HG03175 (cell line): ENCODE measurements at regions not wholly inside any gene's neighbourhood (a gene's known extent, or its start where the extent isn't known, plus 50 kb on each side); places are given as distances from the start of the nearest gene placed in this dataset.

Experiments
- ATAC-seq: cut with Tn5 transposase; IDR thresholded peaks from one replicate; pipeline ENCODE4 v1.9.1; 2021; ENCODE audit warnings: mild to moderate bottlenecking, moderate library complexity; ENCODE audit not compliant: unreplicated experiment

DNA sequence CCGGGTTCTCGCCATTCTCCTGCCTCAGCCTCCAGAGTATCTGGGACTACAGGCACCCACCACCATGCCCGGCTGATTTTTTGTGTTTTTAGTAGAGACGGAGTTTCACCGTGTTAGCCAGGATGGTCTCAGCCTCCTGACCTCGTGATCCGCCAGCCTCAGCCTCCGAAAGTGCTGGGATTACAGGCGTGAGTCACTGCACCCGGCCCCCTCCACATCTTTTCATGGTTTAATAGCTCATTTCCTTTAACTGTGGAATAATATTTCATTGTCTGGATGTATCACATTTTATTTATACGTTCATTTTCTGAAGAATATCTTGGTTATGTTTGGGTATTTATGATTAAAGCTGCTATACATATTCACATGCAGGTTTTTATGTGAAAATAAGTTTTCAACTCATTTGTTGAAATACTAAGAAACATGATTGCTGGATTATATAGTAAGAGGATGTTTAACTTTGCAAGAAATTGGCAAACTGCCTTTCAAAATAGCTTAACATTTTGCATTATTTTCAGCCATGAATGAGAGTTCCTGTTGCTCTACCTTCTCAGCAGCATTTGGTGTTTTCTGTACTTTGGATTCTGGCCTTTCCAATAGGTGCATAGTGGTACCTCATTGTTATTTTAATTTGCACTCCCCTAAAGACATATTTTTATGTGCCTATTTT, 591.9 kb downstream of the TECRL start:
- ATAC-seq = no peak

DNA sequence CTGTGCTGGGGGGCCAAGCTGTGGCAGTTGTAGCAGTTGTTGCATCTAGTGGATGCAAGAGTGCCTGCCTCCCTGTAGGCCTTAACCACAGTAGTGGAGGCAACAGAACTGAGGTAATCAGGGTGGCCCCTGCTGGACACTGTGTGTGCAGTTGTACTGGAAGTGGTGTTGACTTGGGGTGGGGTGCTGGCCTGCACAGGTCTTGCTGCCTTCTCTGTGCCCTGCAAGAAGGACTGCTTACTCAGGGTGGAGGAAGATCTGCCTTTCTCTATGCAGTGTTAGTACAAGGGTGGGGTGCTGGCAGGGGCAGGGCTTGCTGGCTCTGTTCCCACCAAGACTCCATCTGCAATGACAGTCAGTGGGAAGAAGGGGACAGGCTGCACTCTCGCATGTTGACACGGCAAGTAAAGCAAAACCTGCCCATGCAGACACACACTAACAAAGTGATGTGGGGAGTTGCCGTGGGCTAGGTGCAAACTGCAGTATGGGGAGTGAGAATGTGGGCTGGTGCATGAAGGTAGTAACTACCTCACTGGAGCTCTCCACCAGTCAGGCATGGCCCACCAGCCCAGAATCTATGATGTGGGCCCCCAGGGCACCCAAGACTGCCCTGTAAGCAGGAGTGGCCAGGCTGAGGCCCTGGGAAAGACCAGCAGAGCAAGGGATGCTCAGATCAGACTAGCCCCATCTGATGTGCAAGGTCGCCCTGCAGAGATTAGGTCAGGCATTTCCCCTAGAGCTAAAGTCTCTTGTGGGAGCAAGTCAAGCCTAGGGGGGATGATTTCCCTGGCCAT, 594.9 kb downstream of the TECRL start:
- ATAC-seq = no peak

DNA sequence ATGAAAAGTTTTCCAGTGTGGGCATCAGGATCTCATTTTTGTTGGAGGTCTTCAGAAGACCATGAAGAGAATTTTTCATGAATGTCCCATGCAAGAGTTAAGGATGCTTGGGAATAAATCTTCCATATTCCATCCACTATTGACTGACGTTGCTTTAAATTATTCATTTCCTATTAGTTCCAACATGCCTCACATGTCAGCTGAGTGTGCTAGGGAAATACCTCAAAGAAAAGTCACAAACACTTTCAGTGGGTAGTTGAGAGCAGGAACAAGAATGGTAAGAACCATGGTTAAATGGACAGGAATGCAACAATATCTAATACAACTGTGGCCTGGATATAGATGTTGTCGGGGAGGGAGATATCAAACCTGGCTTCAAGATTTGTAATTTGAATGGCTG, 610.1 kb downstream of the TECRL start:
- no peak for ATAC-seq

DNA sequence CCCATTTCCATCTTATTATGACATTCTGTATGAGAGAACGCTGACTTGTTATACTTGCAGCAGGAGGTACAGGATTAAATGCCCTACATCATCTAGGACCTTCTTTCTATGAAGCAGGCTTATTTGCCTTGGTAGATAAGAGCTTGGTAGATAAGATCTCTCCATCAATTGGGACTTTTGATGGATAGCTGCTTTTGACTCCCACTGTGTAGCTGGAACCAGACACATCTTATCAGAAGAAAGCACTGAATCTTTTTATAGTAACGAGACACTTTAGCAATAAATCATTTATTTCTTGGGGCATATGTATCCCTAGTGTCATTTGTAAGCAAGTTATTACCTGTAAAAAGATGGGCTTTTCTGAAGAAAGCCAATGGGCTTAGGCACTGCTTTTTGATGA, 613.9 kb downstream of the TECRL start:
- ATAC-seq = no peak

DNA sequence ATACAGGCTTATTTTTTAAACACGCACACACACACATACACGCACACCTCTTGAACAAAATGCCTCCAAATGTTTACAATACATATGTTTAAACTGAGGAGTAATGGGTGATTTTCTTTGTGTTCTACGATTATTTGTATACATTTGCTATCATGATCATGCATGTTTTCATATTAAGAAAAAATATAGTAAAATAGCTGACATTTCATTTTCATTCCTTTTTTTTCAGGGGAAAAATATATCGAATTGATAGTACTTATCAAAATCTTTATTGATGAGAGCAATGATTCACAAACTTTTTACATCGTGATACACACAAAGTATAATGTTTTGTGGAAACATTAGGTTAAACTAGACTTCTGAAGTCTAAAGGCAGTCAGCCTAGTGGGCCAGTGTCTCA, 618.9 kb downstream of the TECRL start:
- no peak for ATAC-seq

DNA sequence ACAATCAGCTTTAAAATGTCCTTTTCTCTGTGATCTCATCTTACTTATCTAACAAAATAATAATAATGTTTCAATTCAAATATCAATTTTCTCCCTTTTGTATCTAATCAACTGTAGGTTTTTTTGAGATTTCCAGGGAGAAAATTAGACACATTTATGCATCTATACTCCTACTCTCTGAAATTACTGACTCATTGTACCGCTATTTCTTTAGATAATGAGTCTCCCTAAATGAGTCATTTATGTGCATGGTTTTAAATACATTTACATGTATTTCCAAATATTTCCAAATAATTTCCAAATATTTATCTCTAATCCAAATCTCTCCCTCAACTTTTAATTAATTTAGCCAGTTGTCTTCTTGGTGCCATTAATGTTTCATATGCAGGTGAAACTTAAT, 621.0 kb downstream of the TECRL start:
- ATAC-seq = no peak

DNA sequence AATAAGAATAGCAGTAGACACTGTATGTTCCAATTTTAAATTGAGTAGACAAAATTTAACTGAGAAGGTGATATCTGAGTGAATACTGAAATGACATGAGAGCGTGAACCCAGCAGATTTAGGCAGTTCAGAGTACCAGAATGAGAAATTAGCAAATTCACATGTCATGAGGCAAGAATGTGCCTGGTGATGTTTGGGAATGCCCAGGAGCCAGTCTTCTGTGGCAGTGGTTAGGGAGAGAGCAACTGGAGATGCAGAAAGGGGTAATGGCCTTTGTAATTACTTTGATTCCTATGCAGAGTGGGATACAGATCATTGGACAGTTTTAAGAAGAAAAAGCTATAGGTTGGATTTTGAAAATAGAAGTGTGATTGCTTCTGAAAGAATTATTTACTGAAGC, 621.9 kb downstream of the TECRL start:
- no peak for ATAC-seq

DNA sequence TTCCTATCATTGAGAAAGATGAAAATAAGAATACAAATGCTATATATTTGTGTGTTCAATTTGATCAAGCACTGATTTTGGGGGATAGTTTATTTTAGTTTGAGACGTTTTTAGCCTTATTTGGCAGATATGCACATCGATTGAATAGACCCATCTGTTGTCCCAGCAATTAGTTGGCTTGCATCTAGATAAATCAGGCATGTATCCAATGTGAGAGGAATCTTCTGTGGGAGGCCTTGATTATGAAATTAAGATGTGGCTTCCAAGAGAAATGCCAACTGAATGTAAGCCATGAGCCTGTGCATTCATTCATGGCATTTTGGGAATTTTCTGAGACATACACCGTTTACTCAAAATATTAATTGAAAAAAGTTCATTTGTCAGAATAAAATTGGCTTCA, 623.1 kb downstream of the TECRL start:
- no peak for ATAC-seq

DNA sequence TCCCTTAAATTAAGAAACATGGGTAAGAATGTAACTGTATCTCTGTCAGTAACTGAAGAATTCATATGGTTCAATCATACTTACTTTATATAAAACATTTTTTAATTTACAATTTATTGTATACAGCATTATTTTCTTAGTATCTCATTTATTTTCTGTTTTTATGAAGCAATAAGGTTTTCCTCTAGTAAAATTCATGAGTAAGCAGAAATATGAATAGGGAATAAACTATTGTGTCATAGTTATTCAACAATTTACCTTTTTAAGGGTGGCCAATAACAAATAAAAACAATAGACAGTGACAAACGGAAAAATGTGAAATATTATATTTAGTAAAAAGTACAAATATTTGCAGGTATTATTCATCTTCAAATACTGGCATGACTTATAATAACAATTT, 624.4 kb downstream of the TECRL start:
- ATAC-seq = no peak

DNA sequence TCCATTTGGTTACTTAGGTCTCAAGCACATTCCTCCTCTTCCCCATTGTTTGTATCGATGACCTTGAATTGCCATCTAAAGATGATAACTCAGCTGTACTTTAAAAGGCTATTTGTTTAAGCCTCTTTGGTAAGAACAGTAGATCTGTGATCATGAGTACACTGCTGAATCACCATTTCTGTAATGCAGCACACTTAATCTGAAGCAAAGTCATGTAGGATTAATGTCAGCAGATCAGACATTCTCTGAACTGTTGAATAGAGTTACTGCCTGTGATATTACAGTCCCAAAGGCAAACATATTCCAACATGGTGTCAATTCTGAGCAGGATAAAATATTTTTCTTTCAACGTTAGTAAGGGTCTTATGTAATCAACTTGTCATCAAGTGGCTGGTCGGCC, 631.6 kb downstream of the TECRL start:
- ATAC-seq = no peak

DNA sequence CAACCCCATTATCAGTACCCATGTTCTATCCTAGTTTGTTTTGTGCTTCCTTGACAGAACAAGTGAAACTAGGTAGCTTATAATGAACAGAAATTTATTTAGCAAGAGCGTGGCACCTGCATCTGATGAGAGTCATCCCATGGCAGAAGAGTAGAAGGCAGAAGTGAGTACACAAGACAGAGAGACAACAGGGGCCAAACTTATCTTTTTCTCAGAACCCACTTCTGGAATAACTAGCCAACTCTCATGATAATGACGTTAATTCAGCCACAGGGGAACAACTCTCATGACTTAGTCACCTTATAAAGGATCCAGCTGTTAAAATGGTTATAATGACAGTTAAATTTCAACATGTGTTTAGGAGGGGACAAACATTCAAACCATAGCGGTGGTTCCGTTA, 644.9 kb downstream of the TECRL start:
- ATAC-seq = no peak

DNA sequence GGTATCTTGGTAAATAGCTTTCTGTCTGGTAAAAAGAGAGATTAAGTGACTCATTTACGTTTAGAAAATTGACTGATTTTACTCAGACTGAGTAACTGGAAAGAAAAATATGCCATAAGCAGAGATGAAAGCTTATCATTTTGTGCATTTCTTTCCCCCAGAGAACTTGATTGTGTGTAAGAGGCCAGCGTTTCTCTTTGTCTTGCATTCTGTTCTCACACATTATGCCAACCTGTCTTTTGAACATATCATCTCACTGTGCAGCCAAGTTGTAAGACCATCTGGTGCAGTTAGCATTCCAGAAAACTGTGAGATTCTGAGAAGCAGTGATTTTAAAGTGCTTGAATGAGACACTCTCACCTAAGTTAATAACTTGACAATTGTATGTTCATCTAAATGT, 651.3 kb downstream of the TECRL start:
- no peak for ATAC-seq

DNA sequence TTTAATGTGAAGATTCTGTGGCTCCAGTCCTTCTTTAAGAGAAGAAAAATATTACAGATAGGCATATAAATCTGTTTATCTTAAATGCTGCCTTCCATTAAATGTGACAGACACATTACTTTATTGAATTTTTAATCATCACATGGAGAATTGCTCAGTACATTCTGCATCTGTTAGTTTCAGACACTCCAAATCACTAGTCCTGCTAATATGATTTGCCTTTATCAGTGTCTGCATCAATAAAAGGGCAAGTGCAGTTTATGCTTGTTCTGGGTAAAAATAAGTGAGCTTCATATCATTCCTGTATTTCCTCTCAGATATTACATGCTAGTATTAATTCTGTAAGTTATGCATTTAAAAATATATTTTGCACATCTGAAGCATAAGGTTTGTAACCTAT, 666.4 kb downstream of the TECRL start:
- no peak for ATAC-seq

DNA sequence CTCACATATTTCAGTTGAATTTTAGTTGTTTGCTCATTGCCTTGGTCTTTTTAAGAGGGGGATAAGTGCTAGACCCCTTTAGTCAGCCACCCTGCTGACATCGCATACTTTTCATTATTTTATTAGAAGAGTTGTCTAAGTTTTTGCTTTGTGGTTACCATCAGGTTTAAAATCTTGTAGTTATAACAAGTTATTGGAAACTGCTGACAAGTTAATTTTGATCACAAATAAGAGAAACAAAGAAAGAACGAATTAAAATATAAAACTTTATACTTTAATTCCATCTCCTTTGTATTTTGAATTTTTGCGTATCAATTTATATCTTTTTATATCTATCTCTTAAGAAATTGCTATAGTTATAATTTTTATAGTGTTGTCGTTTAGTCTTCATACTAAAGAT, 679.7 kb downstream of the TECRL start:
- ATAC-seq = no peak

DNA sequence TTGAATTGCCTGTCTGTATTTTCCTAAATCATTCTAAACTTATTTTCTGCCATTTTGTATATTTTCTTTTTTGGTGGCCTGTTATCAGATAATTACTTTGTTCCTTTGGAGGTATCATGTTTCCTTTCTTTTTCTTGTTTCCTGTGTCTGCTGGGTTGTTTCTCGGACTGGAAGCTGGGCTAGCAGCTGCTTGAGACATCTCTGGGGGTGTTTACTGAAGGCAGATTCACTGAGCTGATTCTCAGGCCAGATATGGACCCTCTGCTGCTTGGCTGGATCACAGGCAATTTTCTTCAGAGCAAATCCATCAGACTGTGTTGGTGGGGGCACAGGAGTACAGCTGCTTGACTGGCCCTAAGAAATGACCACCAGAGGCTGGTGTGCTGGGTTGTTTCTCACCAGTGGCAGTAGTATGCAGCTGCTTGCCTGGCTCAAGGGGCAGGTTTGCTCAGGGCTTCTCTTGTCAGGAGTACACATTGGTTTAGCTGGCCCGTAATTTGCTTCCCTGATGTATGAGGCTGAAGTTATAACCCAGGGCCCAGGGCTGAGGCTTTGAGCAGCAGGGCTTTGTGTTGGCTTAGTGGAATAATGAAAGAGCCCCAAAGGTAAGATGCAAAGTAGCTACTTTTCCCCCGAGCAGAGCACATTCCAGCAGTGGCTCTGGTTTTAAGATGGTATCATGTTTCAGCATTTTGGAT, 680.6 kb downstream of the TECRL start:
- ATAC-seq = no peak

DNA sequence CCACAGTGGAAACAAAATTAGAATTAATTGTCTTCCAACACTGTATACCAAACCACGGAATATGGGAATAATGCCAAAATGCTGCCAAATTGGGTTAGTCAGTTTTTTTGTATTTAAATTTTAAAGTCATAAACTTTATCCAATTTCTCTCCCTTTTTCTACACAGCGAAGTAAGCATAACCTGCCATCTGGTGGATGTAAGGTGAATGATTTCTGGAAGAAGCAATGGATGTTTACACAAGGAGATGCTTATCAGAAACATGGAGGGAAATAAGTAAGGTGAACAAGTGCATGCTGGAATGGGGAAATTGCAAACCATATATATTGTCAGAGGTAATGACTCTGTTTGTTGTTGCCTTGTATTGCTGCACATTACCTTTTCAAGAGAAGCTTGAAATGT, 691.9 kb downstream of the TECRL start:
- ATAC-seq = no peak

DNA sequence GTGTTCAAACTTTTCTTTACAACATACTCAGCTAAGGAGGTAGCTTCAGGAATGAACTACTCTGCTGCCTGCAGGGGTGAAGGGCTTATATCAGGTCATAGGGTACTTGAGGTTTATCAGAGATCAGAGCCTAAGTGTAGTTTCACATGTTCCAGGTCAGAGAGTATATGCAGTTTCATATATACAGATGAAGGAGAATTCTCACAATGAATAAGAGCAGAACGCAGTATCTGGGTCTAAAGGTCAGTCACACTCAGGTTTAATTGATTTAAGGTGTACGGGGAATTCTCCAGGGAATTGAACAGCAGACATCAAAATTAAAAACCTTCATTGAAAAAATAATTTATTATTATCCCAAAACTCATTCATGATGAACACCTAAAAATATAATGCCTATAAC, 700.6 kb downstream of the TECRL start:
- ATAC-seq = no peak

DNA sequence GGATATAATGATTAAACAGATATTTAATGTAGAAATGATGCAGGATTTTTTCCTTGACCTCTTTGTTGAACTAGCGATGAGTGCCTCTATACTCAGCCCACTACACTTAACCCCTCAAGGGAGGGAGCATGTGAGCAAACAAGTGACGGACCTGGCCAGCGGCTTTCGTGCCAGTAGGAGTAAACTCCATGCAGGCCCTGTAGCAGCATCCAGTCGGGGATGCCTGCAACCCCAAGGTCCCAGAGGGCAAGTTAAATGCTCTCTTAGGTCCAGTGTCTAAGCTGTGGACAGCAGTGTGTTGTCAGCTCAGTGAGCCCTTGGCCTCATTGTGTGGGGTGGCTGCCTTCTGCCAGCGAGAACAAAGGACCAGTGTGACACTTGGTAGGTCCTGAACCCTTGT, 708.7 kb downstream of the TECRL start:
- no peak for ATAC-seq

DNA sequence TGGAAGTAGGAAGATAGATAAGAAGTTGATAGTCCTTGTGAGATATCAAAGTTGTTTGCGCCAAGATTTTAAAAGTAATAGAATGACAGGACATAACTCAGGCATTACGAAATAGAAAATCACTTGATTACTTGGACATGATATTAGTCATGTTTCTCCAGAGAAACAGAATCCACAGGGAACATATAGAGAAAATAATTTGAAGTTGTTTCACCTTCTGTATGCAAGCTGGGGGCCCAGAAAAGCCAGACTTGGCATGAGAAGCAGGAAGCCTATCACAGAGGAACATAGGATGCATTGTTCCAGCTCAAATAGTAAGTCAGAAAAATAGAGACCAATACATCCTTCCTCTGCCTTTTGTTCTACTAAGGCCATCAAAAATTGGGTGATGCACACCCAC, 715.9 kb downstream of the TECRL start:
- ATAC-seq = no peak

DNA sequence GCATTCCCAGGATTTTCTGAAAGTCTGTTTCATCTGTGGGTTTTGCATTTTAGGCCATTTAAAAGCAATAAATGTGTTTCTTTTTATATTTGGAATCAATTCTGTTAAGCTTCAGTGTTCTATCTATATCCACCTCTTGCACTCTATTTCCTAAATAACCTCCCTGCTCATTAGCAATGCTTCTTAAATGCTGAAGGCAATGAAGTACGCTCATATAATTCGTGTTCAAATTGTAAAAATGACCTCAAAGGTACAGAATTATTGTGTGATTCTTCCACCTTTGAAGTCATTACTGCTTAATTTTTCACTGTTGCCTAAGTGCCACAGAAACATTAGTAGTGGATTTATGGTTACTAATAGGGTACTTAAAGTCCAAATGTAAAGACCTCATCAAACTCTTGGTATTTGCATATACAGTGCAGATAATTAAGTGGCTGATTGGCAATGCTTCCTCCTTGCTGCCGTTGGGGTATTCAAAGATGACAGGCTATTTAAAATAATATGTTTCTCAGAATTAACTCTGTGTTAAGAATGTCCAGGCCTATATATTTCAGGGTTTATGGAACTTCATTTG, 730.8 kb downstream of the TECRL start:
- ATAC-seq = no peak

DNA sequence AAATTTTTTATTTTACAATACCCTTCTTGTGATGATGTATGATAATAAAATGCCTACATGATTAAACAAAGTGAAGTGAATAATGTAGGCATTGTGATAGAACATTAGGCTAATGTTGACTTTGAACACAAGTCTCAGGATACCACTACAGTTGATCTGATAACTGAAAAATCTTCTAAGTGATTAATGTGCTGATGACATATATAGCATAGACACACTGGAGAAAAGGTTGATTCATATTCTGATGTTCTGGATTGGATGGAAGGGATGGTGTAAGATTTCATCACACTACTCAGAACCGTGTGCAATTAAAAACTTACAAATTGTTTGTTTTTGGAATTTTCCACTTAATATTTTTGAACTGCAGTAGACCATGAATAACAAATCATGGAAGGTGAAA, 738.5 kb downstream of the TECRL start:
- no peak for ATAC-seq

DNA sequence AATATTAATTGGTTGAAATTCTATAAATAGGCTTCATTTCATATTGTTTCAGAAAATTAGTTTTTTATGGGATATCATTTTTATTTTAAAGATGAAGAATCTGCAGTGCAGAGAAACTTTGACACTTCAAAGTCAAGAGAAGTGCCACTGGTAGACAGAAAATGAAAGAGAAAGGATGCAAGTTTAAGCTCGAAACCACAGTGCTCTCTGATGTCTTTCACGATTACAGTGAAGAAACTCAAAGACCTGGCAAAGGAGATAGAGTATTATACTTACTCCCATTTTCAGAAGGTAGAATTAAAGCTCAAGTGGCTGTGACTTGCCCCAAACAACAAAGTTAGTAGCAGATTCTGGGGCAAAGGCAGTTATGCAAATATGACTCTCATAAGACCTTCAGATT, 745.4 kb downstream of the TECRL start:
- ATAC-seq = no peak
